Astrocyte (in vitro differentiated cells and primary cell): ENCODE measurements at regions not wholly inside any gene's neighbourhood (a gene's known extent, or its start where the extent isn't known, plus 50 kb on each side); places are given as distances from the start of the nearest gene placed in this dataset.

Experiments
- DNase-seq: peaks from one replicate; pipeline ENCODE4 v3.0.0-alpha.2; 2010; ENCODE audit warnings: low read depth
- FAIRE-seq: peaks from 2 replicates; lab custom pipeline; 2011; peaks lifted over from hg19 to GRCh38; lab: Jason Lieb, UNC
- H2AFZ ChIP-seq: 2 replicates; pipeline ENCODE4 v1.6.0; 2012; ENCODE audit warnings: low read depth, low read length, inconsistent platforms
- H3K27ac ChIP-seq: 2 replicates; pipeline ENCODE4 v1.5.1; 2011; ENCODE audit warnings: low read depth, low read length, inconsistent platforms
- H3K27me3 ChIP-seq: 2 replicates; pipeline ENCODE4 v1.6.0; 2011; ENCODE audit warnings: low read length, inconsistent platforms; ENCODE audit not compliant: insufficient read depth
- H3K36me3 ChIP-seq: 2 replicates; pipeline ENCODE4 v1.5.1; 2011; ENCODE audit warnings: low read length, inconsistent platforms; ENCODE audit not compliant: insufficient read depth
- H3K4me1 ChIP-seq: 2 replicates; pipeline ENCODE4 v1.5.1; 2011; ENCODE audit warnings: low read length, inconsistent platforms; ENCODE audit not compliant: insufficient read depth
- H3K4me2 ChIP-seq: 2 replicates; pipeline ENCODE4 v1.6.0; 2012; ENCODE audit warnings: low read length, inconsistent platforms
- H3K4me3 ChIP-seq: 2 replicates; pipeline ENCODE4 v1.5.1; 2011; ENCODE audit warnings: low read depth, mild to moderate bottlenecking, low read length, inconsistent platforms; ENCODE audit not compliant: insufficient read depth
- H3K79me2 ChIP-seq: 2 replicates; pipeline ENCODE4 v1.6.0; 2012; ENCODE audit warnings: mild to moderate bottlenecking, low read length, inconsistent platforms; ENCODE audit not compliant: insufficient read depth
- H3K9ac ChIP-seq: 2 replicates; pipeline ENCODE4 v1.6.0; 2012; ENCODE audit warnings: mild to moderate bottlenecking, low read length, inconsistent platforms
- H3K9me3 ChIP-seq: 2 replicates; pipeline ENCODE4 v1.5.1; 2012; ENCODE audit warnings: low read depth, mild to moderate bottlenecking, low read length, inconsistent platforms; ENCODE audit not compliant: insufficient read depth
- H4K20me1 ChIP-seq: 2 replicates; pipeline ENCODE4 v1.6.0; 2012; ENCODE audit warnings: low read length, inconsistent platforms; ENCODE audit not compliant: insufficient read depth
- H3K27ac Mint-ChIP-seq: one replicate; pipeline ENCODE4 v1.8.0; 2021; ENCODE audit warnings: mild to moderate bottlenecking, mixed read lengths; ENCODE audit not compliant: unreplicated experiment
- H3K27me3 Mint-ChIP-seq: one replicate; pipeline ENCODE4 v1.8.0; 2021; ENCODE audit warnings: low read depth, mixed read lengths; ENCODE audit not compliant: unreplicated experiment
- H3K36me3 Mint-ChIP-seq: one replicate; pipeline ENCODE4 v1.8.0; 2021; ENCODE audit warnings: low read depth, mixed read lengths; ENCODE audit not compliant: unreplicated experiment
- H3K4me1 Mint-ChIP-seq: one replicate; pipeline ENCODE4 v1.8.0; 2021; ENCODE audit warnings: low read depth, mixed read lengths; ENCODE audit not compliant: unreplicated experiment
- H3K4me3 Mint-ChIP-seq: one replicate; pipeline ENCODE4 v1.8.0; 2021; ENCODE audit warnings: mild to moderate bottlenecking, moderate library complexity, mixed read lengths; ENCODE audit not compliant: unreplicated experiment
- H3K9me3 Mint-ChIP-seq: one replicate; pipeline ENCODE4 v1.8.0; 2021; ENCODE audit warnings: mild to moderate bottlenecking, mixed read lengths; ENCODE audit not compliant: unreplicated experiment
- EZH2 ChIP-seq: IDR thresholded peaks from 2 replicates; pipeline ENCODE4 v1.6.1; 2012; ENCODE audit warnings: mild to moderate bottlenecking, low read length, inconsistent platforms; ENCODE audit not compliant: insufficient read depth
- TF ChIP-seq, protein P1 (sequence below): IDR thresholded peaks from 2 replicates; pipeline ENCODE4 v1.5.1; 2011; ENCODE audit warnings: low read depth, mild to moderate bottlenecking, inconsistent platforms, low read length, moderate library complexity; ENCODE audit not compliant: insufficient read depth

DNA sequence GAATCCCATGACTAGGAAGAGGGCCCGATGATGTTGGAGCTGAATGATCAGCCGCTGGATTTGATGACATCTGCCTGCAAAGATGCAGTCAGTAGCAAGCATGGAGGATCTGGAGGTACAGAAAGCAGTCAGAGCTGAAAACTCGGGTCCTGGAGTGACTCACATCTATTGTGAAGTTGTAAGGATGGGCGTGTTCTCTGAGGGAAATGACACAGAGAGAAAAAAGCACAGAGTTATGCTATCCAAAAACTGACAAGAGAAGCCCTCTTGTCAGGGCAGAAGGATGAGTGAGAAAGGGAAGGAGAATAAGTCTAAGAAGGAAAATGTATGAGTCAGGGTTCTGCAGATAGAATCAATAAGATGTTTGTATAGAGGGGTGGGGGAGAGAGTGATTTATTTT lies 380.4 kb upstream of the CCDC196 start:
- Mint-ChIP-seq H3K4me3 (no peak overlapping the region), H3K36me3 (peaks cover 2% of the 10 kb centered on the region), H3K4me1 (peaks cover 12% of the 10 kb centered on the region), H3K27me3 (no peaks in the 10 kb centered on the region), H3K27ac (peak overlapping the region; percentile 14), H3K9me3 (no peaks in the 10 kb centered on the region)
- Histone ChIP-seq H4K20me1 (no peaks in the 10 kb centered on the region), H3K27me3 (no peaks in the 10 kb centered on the region), H3K9ac (peak overlapping the region; percentile 14), H2AFZ (peak overlapping the region; percentile 32), H3K4me1 (peaks cover 5% of the 10 kb centered on the region), H3K79me2 (no peaks in the 10 kb centered on the region), H3K27ac (no peak overlapping the region), H3K36me3 (no peaks in the 10 kb centered on the region), H3K4me2 (peak overlapping the region; percentile 61), H3K4me3 (no peak overlapping the region), H3K9me3 (no peaks in the 10 kb centered on the region)
- FAIRE-seq (peak; percentile 58), DNase-seq (peak; percentile 46)
- TF ChIP-seq, protein P1, sequence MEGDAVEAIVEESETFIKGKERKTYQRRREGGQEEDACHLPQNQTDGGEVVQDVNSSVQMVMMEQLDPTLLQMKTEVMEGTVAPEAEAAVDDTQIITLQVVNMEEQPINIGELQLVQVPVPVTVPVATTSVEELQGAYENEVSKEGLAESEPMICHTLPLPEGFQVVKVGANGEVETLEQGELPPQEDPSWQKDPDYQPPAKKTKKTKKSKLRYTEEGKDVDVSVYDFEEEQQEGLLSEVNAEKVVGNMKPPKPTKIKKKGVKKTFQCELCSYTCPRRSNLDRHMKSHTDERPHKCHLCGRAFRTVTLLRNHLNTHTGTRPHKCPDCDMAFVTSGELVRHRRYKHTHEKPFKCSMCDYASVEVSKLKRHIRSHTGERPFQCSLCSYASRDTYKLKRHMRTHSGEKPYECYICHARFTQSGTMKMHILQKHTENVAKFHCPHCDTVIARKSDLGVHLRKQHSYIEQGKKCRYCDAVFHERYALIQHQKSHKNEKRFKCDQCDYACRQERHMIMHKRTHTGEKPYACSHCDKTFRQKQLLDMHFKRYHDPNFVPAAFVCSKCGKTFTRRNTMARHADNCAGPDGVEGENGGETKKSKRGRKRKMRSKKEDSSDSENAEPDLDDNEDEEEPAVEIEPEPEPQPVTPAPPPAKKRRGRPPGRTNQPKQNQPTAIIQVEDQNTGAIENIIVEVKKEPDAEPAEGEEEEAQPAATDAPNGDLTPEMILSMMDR = no peak
- no peak for TF ChIP-seq EZH2

DNA sequence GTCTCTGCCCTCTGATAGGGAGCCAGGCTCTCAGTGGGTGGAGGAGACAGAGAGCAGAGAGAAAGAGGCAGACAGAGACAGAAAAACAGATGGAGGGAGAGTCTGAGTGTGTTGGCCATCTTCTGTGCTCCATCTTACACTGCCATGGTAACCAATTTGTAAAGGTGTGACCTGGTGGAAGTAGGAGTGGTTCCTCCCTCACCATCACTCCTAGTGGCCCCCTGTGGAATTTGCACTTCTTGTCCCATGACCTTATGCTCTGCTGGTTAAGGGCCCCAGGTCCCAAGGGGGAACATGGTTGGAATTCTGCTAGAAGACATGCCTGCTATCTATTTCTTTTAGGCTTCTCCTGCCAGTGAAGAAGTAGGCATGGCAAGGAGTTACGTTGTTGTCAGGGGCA lies 376.7 kb upstream of the CCDC196 start:
- Mint-ChIP-seq H3K4me3 (no peak overlapping the region), H3K27ac (no peak overlapping the region), H3K9me3 (peaks cover 1% of the 10 kb centered on the region), H3K36me3 (peaks cover 4% of the 10 kb centered on the region), H3K27me3 (no peaks in the 10 kb centered on the region), H3K4me1 (peaks cover 12% of the 10 kb centered on the region)
- H3K4me3 ChIP-seq = no peak overlapping the region
- H3K9ac ChIP-seq = no peak overlapping the region
- H3K9me3 ChIP-seq = no peaks in the 10 kb centered on the region
- no peaks in the 10 kb centered on the region for H3K79me2 ChIP-seq
- no peak overlapping the region for H3K4me2 ChIP-seq
- FAIRE-seq (no peak), DNase-seq (no peak)
- no peaks in the 10 kb centered on the region for H3K36me3 ChIP-seq
- TF ChIP-seq, protein P1 = no peak
- TF ChIP-seq EZH2 = no peak
- no peaks in the 10 kb centered on the region for H4K20me1 ChIP-seq
- H2AFZ ChIP-seq = no peak overlapping the region
- H3K27me3 ChIP-seq = no peaks in the 10 kb centered on the region
- H3K27ac ChIP-seq = no peak overlapping the region
- H3K4me1 ChIP-seq = peaks cover 5% of the 10 kb centered on the region

DNA sequence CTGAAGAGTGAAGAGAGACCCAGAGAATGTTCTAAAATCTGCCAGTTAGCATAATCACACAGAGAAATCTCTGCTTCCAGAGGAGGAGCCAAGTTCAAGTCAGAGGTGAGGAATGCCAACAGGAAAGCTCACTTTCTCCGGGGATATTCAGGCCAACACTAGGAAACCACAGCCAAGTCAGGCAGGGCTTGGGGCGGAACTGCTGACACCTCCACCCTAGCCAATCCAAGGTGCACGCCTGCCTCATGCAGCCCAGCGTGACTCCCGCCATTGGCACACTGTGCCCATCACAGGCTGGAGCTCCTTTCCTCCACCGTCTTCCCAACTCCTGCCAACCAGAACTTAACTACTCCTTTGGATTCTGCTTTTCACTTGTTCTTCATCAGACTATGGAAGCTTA lies 374.3 kb upstream of the CCDC196 start:
- Histone ChIP-seq H3K4me3 (no peak overlapping the region), H3K9me3 (no peaks in the 10 kb centered on the region), H3K4me2 (no peak overlapping the region), H3K27ac (no peak overlapping the region), H3K27me3 (no peaks in the 10 kb centered on the region), H4K20me1 (no peaks in the 10 kb centered on the region), H3K36me3 (no peaks in the 10 kb centered on the region), H3K4me1 (no peaks in the 10 kb centered on the region), H3K79me2 (no peaks in the 10 kb centered on the region), H2AFZ (no peak overlapping the region), H3K9ac (no peak overlapping the region)
- TF ChIP-seq EZH2 = no peak
- TF ChIP-seq, protein P1 = no peak
- peaks cover 13% of the 10 kb centered on the region for H3K4me1 Mint-ChIP-seq
- no peak overlapping the region for H3K4me3 Mint-ChIP-seq
- H3K36me3 Mint-ChIP-seq = peaks cover 4% of the 10 kb centered on the region
- no peak overlapping the region for H3K27ac Mint-ChIP-seq
- H3K9me3 Mint-ChIP-seq = peaks cover 1% of the 10 kb centered on the region
- H3K27me3 Mint-ChIP-seq = no peaks in the 10 kb centered on the region
- DNase-seq (no peak), FAIRE-seq (no peak)
